GM23338 (cell line): ENCODE measurements at regions not wholly inside any gene's neighbourhood (a gene's known extent, or its start where the extent isn't known, plus 50 kb on each side); places are given as distances from the start of the nearest gene placed in this dataset.

Experiments
- ATAC-seq: fragments of 200-7000 bp; cut with Tn5 transposase; 3 replicates; pipeline ENCODE4 v1.9.1; 2020
- DNase-seq: peaks from one replicate; pipeline ENCODE4 v3.0.0-alpha.2; 2015; ENCODE audit warnings: low spot score
- H2AFZ ChIP-seq: fragments of 200-600 bp; sonication (generic); 2 replicates; pipeline ENCODE4 v1.8.0; 2016; ENCODE audit warnings: antibody characterized with exemption, mild to moderate bottlenecking, moderate library complexity
- H3F3A ChIP-seq: fragments of 200-600 bp; sonication (generic); replicated peaks from 2 replicates; pipeline ENCODE4 v1.8.0; 2017; ENCODE audit warnings: antibody characterized with exemption, mixed run types, low read depth
- H3K27ac ChIP-seq: fragments of 200-600 bp; sonication (generic); 2 replicates; pipeline ENCODE4 v1.6.1; 2016; ENCODE audit warnings: low read depth
- H3K27me3 ChIP-seq: fragments of 200-600 bp; sonication (generic); 2 replicates; pipeline ENCODE4 v1.8.0; 2016; ENCODE audit warnings: mild to moderate bottlenecking, mixed run types, moderate library complexity; ENCODE audit not compliant: insufficient read depth
- H3K36me3 ChIP-seq: fragments of 200-600 bp; sonication (generic); 2 replicates; pipeline ENCODE4 v1.8.0; 2016; ENCODE audit warnings: mild to moderate bottlenecking; ENCODE audit not compliant: insufficient read depth
- H3K4me1 ChIP-seq: fragments of 200-600 bp; sonication (generic); 2 replicates; pipeline ENCODE4 v1.8.0; 2016; ENCODE audit warnings: mild to moderate bottlenecking, moderate library complexity; ENCODE audit not compliant: insufficient read depth
- H3K4me2 ChIP-seq: fragments of 200-600 bp; sonication (generic); 2 replicates; pipeline ENCODE4 v1.7.1; 2017; ENCODE audit warnings: mixed run types
- H3K4me3 ChIP-seq: fragments of 200-600 bp; sonication (generic); 2 replicates; pipeline ENCODE4 v1.6.1; 2016; ENCODE audit warnings: mixed run types
- H3K79me2 ChIP-seq: fragments of 200-600 bp; sonication (generic); replicated peaks from 2 replicates; pipeline ENCODE4 v1.8.0; 2017; ENCODE audit warnings: mild to moderate bottlenecking; ENCODE audit not compliant: insufficient read depth
- H3K9me2 ChIP-seq: fragments of 200-600 bp; sonication (generic); 2 replicates; pipeline ENCODE4 v1.8.0; 2017; ENCODE audit not compliant: insufficient read depth
- H4K20me1 ChIP-seq: fragments of 200-600 bp; sonication (generic); replicated peaks from 2 replicates; pipeline ENCODE4 v1.8.0; 2017; ENCODE audit warnings: mild to moderate bottlenecking; ENCODE audit not compliant: insufficient read depth
- H3K27ac Mint-ChIP-seq: 2 replicates; pipeline ENCODE4 v1.8.0; 2020; ENCODE audit warnings: inconsistent platforms, mild to moderate bottlenecking, moderate library complexity, mixed read lengths
- H3K27me3 Mint-ChIP-seq: 3 replicates; pipeline ENCODE4 v1.8.0; 2022; ENCODE audit warnings: low read depth, mild to moderate bottlenecking, moderate library complexity, mixed read lengths, inconsistent platforms; ENCODE audit not compliant: insufficient read depth, poor library complexity
- H3K36me3 Mint-ChIP-seq: 3 replicates; pipeline ENCODE4 v1.8.0; 2021; ENCODE audit warnings: low read depth, mild to moderate bottlenecking, inconsistent platforms, moderate library complexity, mixed read lengths
- H3K4me1 Mint-ChIP-seq: 3 replicates; pipeline ENCODE4 v1.8.0; 2020; ENCODE audit warnings: mild to moderate bottlenecking, inconsistent platforms, mixed read lengths
- H3K4me3 Mint-ChIP-seq: 3 replicates; pipeline ENCODE4 v1.8.0; 2021; ENCODE audit warnings: moderate library complexity, mild to moderate bottlenecking, inconsistent platforms, mixed read lengths
- H3K9me3 Mint-ChIP-seq: 3 replicates; pipeline ENCODE4 v1.8.0; 2020; ENCODE audit warnings: moderate library complexity, mild to moderate bottlenecking, inconsistent platforms, mixed read lengths
- CREB1 ChIP-seq: fragments of 250-450 bp; sonication (Bioruptor Pico); IDR thresholded peaks from 2 replicates; pipeline ENCODE4 v1.5.0; 2020; ENCODE audit warnings: low read depth, mild to moderate bottlenecking, moderate library complexity
- EZH2 ChIP-seq: fragments of 200-600 bp; sonication (generic); IDR thresholded peaks from one replicate; pipeline ENCODE4 v1.8.0; 2017; ENCODE audit warnings: antibody characterized with exemption, mild to moderate bottlenecking, low read depth; ENCODE audit not compliant: unreplicated experiment
- EZH2phosphoT487 ChIP-seq: fragments of 200-600 bp; sonication (generic); IDR thresholded peaks from one replicate; pipeline ENCODE4 v1.8.1; 2018; ENCODE audit warnings: antibody characterized with exemption; ENCODE audit not compliant: unreplicated experiment
- JUNB ChIP-seq: IDR thresholded peaks from one replicate; pipeline ENCODE4 v1.6.1; 2016; ENCODE audit warnings: antibody characterized with exemption; ENCODE audit not compliant: unreplicated experiment
- NANOG ChIP-seq: IDR thresholded peaks from 2 replicates; pipeline ENCODE4 v1.6.1; 2016; ENCODE audit warnings: antibody characterized with exemption, borderline replicate concordance
- POLR2AphosphoS5 ChIP-seq: IDR thresholded peaks from 2 replicates; pipeline ENCODE4 v1.6.1; 2016; ENCODE audit warnings: antibody characterized with exemption, low read depth
- STAT1 ChIP-seq: IDR thresholded peaks from one replicate; pipeline ENCODE4 v1.6.1; 2016; ENCODE audit warnings: antibody characterized with exemption; ENCODE audit not compliant: unreplicated experiment
- ZNF114 ChIP-seq: fragments of 250-450 bp; sonication (Bioruptor Pico); IDR thresholded peaks from 2 replicates; pipeline ENCODE4 v1.5.0; 2020; ENCODE audit warnings: mild to moderate bottlenecking, moderate library complexity
- ZNF331 ChIP-seq: fragments of 250-450 bp; sonication (Bioruptor Pico); IDR thresholded peaks from 2 replicates; pipeline ENCODE4 v1.5.0; 2020; ENCODE audit warnings: low read depth, mild to moderate bottlenecking, moderate library complexity
- TF ChIP-seq, protein P1 (sequence below), 2 experiments: fragments of 200-600 bp in 1 of 2; sonication (generic) in 1 of 2; conservative IDR thresholded peaks; 2 replicates each; pipeline versions ENCODE4 v1.5.1 to v1.6.1; 2016 to 2017; ENCODE audit warnings: antibody characterized with exemption in 2 of 2, low read depth in 2 of 2, mild to moderate bottlenecking in 2 of 2, moderate library complexity in 1 of 2
- TF ChIP-seq, protein P2 (sequence below): fragments of 250-450 bp; sonication (Bioruptor Pico); IDR thresholded peaks from 2 replicates; pipeline ENCODE4 v1.5.0; 2020; ENCODE audit warnings: mild to moderate bottlenecking, moderate library complexity
- TF ChIP-seq, protein P3 (sequence below): IDR thresholded peaks from one replicate; pipeline ENCODE4 v1.6.1; 2018; ENCODE audit warnings: antibody characterized with exemption; ENCODE audit not compliant: unreplicated experiment
- TF ChIP-seq, protein P4 (sequence below): IDR thresholded peaks from 2 replicates; pipeline ENCODE4 v1.6.1; 2016; ENCODE audit warnings: antibody characterized with exemption

DNA sequence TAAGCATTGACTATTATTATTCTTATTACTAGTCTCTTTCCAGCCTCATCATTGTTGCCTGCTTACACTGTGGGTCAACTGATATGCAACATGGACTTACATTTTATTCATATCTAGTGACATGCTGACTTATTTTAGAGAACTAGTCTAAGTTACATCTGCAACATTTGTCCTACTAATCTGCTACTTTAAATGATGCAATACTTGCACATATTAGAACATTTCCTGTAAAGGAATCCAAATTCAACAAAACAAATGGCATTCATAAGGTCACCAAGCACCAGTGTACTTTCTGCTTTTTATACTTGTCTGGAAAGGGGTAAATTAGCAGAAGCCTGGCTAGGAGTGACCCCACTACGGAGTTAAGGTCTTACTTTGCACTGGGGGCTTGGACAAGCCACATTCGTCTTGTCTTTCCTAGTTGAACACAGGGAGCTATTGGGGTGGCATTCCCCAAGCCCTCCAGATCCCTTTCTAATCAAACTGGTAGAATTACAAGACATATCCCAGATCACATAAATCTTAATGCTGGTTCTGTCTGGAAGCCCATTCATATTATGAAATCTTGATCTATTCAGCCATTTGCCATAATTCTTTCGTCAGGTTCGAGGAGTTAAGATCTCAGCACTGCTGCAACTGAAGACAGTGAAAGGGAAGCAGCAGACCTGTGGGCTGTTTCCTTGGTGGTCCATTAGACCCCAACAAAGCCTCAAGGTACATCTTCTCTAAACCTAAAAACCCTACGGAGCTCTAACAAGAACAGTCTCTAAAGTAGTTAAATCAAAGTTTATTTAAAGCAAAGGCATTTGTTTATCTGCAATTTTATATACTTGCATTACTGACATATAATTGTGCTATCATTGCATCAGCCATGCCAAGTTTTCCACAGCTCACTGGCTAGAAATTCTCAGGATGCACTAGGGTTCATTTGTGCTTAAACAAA is 49.9 kb upstream of the RTN4 start:
- peak overlapping the region; percentile 88 for H2AFZ ChIP-seq
- Mint-ChIP-seq H3K9me3 (no peaks in the 10 kb centered on the region), H3K4me3 (no peak overlapping the region), H3K27ac (peak overlapping the region; percentile 88), H3K36me3 (no peaks in the 10 kb centered on the region), H3K27me3 (no peaks in the 10 kb centered on the region), H3K4me1 (peaks cover 10% of the 10 kb centered on the region; the same call in 2 of the 3 replicates)
- no peak overlapping the region for H3K4me2 ChIP-seq
- H3K9me2 ChIP-seq: no peaks in the 10 kb centered on the region
- ATAC-seq (no peak), DNase-seq (no peak)
- H3F3A ChIP-seq: no peaks in the 10 kb centered on the region
- H3K36me3 ChIP-seq: no peaks in the 10 kb centered on the region
- H3K27me3 ChIP-seq: no peaks in the 10 kb centered on the region
- H3K27ac ChIP-seq: no peak overlapping the region
- no peaks in the 10 kb centered on the region for H3K79me2 ChIP-seq
- no peak overlapping the region for H3K4me3 ChIP-seq
- no peaks in the 10 kb centered on the region for H4K20me1 ChIP-seq
- H3K4me1 ChIP-seq: peaks cover 15% of the 10 kb centered on the region
- TF ChIP-seq ZNF331 (CRISPR knock-in tag) (no peak), JUNB (no peak), EZH2 (no peak), CREB1 (no peak), NANOG (no peak), STAT1 (no peak), ZNF114 (no peak), EZH2phosphoT487 (no peak), POLR2AphosphoS5 (no peak)
- TF ChIP-seq, protein P1, sequence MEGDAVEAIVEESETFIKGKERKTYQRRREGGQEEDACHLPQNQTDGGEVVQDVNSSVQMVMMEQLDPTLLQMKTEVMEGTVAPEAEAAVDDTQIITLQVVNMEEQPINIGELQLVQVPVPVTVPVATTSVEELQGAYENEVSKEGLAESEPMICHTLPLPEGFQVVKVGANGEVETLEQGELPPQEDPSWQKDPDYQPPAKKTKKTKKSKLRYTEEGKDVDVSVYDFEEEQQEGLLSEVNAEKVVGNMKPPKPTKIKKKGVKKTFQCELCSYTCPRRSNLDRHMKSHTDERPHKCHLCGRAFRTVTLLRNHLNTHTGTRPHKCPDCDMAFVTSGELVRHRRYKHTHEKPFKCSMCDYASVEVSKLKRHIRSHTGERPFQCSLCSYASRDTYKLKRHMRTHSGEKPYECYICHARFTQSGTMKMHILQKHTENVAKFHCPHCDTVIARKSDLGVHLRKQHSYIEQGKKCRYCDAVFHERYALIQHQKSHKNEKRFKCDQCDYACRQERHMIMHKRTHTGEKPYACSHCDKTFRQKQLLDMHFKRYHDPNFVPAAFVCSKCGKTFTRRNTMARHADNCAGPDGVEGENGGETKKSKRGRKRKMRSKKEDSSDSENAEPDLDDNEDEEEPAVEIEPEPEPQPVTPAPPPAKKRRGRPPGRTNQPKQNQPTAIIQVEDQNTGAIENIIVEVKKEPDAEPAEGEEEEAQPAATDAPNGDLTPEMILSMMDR (conservative IDR thresholded peaks at IDR 0.05; ENCODE audit: low read depth in 2 of 2): no peak
- TF ChIP-seq, protein P2, sequence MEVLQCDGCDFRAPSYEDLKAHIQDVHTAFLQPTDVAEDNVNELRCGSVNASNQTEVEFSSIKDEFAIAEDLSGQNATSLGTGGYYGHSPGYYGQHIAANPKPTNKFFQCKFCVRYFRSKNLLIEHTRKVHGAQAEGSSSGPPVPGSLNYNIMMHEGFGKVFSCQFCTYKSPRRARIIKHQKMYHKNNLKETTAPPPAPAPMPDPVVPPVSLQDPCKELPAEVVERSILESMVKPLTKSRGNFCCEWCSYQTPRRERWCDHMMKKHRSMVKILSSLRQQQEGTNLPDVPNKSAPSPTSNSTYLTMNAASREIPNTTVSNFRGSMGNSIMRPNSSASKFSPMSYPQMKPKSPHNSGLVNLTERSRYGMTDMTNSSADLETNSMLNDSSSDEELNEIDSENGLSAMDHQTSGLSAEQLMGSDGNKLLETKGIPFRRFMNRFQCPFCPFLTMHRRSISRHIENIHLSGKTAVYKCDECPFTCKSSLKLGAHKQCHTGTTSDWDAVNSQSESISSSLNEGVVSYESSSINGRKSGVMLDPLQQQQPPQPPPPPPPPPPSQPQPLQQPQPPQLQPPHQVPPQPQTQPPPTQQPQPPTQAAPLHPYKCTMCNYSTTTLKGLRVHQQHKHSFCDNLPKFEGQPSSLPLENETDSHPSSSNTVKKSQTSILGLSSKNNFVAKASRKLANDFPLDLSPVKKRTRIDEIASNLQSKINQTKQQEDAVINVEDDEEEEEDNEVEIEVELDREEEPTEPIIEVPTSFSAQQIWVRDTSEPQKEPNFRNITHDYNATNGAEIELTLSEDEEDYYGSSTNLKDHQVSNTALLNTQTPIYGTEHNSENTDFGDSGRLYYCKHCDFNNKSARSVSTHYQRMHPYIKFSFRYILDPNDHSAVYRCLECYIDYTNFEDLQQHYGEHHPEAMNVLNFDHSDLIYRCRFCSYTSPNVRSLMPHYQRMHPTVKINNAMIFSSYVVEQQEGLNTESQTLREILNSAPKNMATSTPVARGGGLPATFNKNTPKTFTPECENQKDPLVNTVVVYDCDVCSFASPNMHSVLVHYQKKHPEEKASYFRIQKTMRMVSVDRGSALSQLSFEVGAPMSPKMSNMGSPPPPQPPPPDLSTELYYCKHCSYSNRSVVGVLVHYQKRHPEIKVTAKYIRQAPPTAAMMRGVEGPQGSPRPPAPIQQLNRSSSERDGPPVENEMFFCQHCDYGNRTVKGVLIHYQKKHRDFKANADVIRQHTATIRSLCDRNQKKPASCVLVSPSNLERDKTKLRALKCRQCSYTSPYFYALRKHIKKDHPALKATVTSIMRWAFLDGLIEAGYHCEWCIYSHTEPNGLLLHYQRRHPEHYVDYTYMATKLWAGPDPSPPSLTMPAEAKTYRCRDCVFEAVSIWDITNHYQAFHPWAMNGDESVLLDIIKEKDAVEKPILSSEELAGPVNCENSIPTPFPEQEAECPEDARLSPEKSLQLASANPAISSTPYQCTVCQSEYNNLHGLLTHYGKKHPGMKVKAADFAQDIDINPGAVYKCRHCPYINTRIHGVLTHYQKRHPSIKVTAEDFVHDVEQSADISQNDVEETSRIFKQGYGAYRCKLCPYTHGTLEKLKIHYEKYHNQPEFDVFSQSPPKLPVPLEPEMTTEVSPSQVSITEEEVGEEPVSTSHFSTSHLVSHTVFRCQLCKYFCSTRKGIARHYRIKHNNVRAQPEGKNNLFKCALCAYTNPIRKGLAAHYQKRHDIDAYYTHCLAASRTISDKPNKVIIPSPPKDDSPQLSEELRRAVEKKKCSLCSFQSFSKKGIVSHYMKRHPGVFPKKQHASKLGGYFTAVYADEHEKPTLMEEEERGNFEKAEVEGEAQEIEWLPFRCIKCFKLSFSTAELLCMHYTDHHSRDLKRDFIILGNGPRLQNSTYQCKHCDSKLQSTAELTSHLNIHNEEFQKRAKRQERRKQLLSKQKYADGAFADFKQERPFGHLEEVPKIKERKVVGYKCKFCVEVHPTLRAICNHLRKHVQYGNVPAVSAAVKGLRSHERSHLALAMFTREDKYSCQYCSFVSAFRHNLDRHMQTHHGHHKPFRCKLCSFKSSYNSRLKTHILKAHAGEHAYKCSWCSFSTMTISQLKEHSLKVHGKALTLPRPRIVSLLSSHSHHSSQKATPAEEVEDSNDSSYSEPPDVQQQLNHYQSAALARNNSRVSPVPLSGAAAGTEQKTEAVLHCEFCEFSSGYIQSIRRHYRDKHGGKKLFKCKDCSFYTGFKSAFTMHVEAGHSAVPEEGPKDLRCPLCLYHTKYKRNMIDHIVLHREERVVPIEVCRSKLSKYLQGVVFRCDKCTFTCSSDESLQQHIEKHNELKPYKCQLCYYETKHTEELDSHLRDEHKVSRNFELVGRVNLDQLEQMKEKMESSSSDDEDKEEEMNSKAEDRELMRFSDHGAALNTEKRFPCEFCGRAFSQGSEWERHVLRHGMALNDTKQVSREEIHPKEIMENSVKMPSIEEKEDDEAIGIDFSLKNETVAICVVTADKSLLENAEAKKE (CRISPR knock-in tag): no peak
- TF ChIP-seq, protein P3, sequence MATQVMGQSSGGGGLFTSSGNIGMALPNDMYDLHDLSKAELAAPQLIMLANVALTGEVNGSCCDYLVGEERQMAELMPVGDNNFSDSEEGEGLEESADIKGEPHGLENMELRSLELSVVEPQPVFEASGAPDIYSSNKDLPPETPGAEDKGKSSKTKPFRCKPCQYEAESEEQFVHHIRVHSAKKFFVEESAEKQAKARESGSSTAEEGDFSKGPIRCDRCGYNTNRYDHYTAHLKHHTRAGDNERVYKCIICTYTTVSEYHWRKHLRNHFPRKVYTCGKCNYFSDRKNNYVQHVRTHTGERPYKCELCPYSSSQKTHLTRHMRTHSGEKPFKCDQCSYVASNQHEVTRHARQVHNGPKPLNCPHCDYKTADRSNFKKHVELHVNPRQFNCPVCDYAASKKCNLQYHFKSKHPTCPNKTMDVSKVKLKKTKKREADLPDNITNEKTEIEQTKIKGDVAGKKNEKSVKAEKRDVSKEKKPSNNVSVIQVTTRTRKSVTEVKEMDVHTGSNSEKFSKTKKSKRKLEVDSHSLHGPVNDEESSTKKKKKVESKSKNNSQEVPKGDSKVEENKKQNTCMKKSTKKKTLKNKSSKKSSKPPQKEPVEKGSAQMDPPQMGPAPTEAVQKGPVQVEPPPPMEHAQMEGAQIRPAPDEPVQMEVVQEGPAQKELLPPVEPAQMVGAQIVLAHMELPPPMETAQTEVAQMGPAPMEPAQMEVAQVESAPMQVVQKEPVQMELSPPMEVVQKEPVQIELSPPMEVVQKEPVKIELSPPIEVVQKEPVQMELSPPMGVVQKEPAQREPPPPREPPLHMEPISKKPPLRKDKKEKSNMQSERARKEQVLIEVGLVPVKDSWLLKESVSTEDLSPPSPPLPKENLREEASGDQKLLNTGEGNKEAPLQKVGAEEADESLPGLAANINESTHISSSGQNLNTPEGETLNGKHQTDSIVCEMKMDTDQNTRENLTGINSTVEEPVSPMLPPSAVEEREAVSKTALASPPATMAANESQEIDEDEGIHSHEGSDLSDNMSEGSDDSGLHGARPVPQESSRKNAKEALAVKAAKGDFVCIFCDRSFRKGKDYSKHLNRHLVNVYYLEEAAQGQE: no peak
- TF ChIP-seq, protein P4, sequence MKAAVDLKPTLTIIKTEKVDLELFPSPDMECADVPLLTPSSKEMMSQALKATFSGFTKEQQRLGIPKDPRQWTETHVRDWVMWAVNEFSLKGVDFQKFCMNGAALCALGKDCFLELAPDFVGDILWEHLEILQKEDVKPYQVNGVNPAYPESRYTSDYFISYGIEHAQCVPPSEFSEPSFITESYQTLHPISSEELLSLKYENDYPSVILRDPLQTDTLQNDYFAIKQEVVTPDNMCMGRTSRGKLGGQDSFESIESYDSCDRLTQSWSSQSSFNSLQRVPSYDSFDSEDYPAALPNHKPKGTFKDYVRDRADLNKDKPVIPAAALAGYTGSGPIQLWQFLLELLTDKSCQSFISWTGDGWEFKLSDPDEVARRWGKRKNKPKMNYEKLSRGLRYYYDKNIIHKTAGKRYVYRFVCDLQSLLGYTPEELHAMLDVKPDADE: no peak
